SU-DHL-6 (cell line): ENCODE measurements at regions not wholly inside any gene's neighbourhood (a gene's known extent, or its start where the extent isn't known, plus 50 kb on each side); places are given as distances from the start of the nearest gene placed in this dataset.

ENCODE experiments used
- H2AFZ ChIP-seq: fragments of 200-600 bp; sonication (generic); 2 replicates; pipeline ENCODE4 v1.6.1; 2014; ENCODE audit warnings: low read depth, mild to moderate bottlenecking, moderate library complexity, mixed read lengths, antibody characterized with exemption, low read length; ENCODE audit not compliant: severe bottlenecking
- H3F3A ChIP-seq: fragments of 200-600 bp; shearing (Covaris generic); 2 replicates; pipeline ENCODE4 v1.6.0; 2016; ENCODE audit warnings: antibody characterized with exemption, mild to moderate bottlenecking; ENCODE audit not compliant: insufficient read depth
- H3K27ac ChIP-seq: fragments of 200-600 bp; sonication (generic); 2 replicates; pipeline ENCODE4 v1.5.1; 2016; ENCODE audit warnings: low read depth, mild to moderate bottlenecking, low read length, moderate library complexity, mixed read lengths
- H3K27me3 ChIP-seq: fragments of 200-600 bp; sonication (generic), shearing (Covaris generic); 2 replicates; pipeline ENCODE4 v1.6.0; 2014; ENCODE audit warnings: mild to moderate bottlenecking, low read length
- H3K36me3 ChIP-seq: fragments of 200-600 bp; sonication (generic); 2 replicates; pipeline ENCODE4 v1.6.1; 2014; ENCODE audit warnings: mild to moderate bottlenecking, low read length, mixed read lengths
- H3K4me2 ChIP-seq: fragments of 300-600, 200-600 bp; shearing (Covaris generic), sonication (generic); 2 replicates; pipeline ENCODE4 v1.6.0; 2014; ENCODE audit warnings: low read length, low read depth, mild to moderate bottlenecking; ENCODE audit not compliant: poor library complexity, severe bottlenecking
- H3K4me3 ChIP-seq: fragments of 200-600 bp; sonication (generic); 2 replicates; pipeline ENCODE4 v1.5.1; 2014; ENCODE audit warnings: antibody characterized with exemption, low read length, mild to moderate bottlenecking, mixed read lengths; ENCODE audit not compliant: insufficient read depth, poor library complexity, severe bottlenecking
- H3K79me2 ChIP-seq: fragments of 200-600 bp; sonication (generic); 2 replicates; pipeline ENCODE4 v1.6.1; 2014; ENCODE audit warnings: mild to moderate bottlenecking, low read length, moderate library complexity; ENCODE audit not compliant: insufficient read depth
- H3K9ac ChIP-seq: fragments of 200-600 bp; sonication (generic); 2 replicates; pipeline ENCODE4 v1.7.0; 2014; ENCODE audit warnings: mild to moderate bottlenecking, low read length
- H3K9me2 ChIP-seq: fragments of 200-600 bp; sonication (generic); replicated peaks from 2 replicates; pipeline ENCODE4 v1.6.1; 2014; ENCODE audit warnings: low read length; ENCODE audit not compliant: insufficient read depth
- H3K9me3 ChIP-seq: fragments of 200-600 bp; sonication (generic); 2 replicates; pipeline ENCODE4 v1.6.1; 2014; ENCODE audit warnings: low read length, mixed read lengths; ENCODE audit not compliant: insufficient read depth
- H4K20me1 ChIP-seq: fragments of 200-600 bp; sonication (generic); 2 replicates; pipeline ENCODE4 v1.6.1; 2014; ENCODE audit warnings: low read depth, mild to moderate bottlenecking, antibody characterized with exemption, low read length, moderate library complexity, mixed read lengths
- CTCF ChIP-seq: fragments of 200-600 bp; sonication (generic); IDR thresholded peaks from one replicate; pipeline ENCODE4 v1.5.1; 2017; ENCODE audit warnings: antibody characterized with exemption, mild to moderate bottlenecking, low read length, moderate library complexity; ENCODE audit not compliant: insufficient read depth, poor library complexity, severe bottlenecking
- EZH2phosphoT487 ChIP-seq: fragments of 200-600 bp; sonication (generic), shearing (Covaris generic); conservative IDR thresholded peaks from 2 replicates; pipeline ENCODE4 v1.6.1; 2018; ENCODE audit warnings: mild to moderate bottlenecking, antibody characterized with exemption, low read length, moderate library complexity, mixed read lengths

GRCh38 chr6:56393615-56394612 is 146.5 kb upstream of the COL21A1 start:
- Histone ChIP-seq H3K4me2 (no peak overlapping the region), H3K36me3 (no peaks in the 10 kb centered on the region), H3K27ac (no peak overlapping the region), H3K9ac (no peak overlapping the region), H3K9me3 (no peaks in the 10 kb centered on the region), H4K20me1 (no peaks in the 10 kb centered on the region), H3K27me3 (no peaks in the 10 kb centered on the region), H3K79me2 (no peaks in the 10 kb centered on the region), H2AFZ (no peak overlapping the region), H3K9me2 (no peaks in the 10 kb centered on the region), H3F3A (no peaks in the 10 kb centered on the region), H3K4me3 (no peak overlapping the region)
- TF ChIP-seq CTCF (no peak), EZH2phosphoT487 (no peak)

GRCh38 chr6:56388415-56388755 is 141.0 kb upstream of the COL21A1 start:
- no peak overlapping the region for H3K4me2 ChIP-seq
- H3K9ac ChIP-seq, result no peak overlapping the region
- no peak for TF ChIP-seq CTCF
- no peak for TF ChIP-seq EZH2phosphoT487

GRCh38 chr6:56387621-56388414 is 140.4 kb upstream of the COL21A1 start:
- H3K9me2 ChIP-seq, result no peaks in the 10 kb centered on the region
- no peaks in the 10 kb centered on the region for H3F3A ChIP-seq
- TF ChIP-seq EZH2phosphoT487 (no peak), CTCF (no peak)
- no peak overlapping the region for H3K4me2 ChIP-seq
- no peak overlapping the region for H3K27ac ChIP-seq
- H3K9me3 ChIP-seq, result no peaks in the 10 kb centered on the region
- no peak overlapping the region for H3K4me3 ChIP-seq
- H4K20me1 ChIP-seq, result no peaks in the 10 kb centered on the region
- H3K79me2 ChIP-seq, result no peaks in the 10 kb centered on the region
- H3K36me3 ChIP-seq, result no peaks in the 10 kb centered on the region
- H2AFZ ChIP-seq, result no peak overlapping the region
- no peaks in the 10 kb centered on the region for H3K27me3 ChIP-seq
- no peak overlapping the region for H3K9ac ChIP-seq

More at GRCh38 chr6:56388415-56388755, 141.0 kb upstream of the COL21A1 start:
- H3K79me2 ChIP-seq, result no peaks in the 10 kb centered on the region
- H3K9me3 ChIP-seq, result no peaks in the 10 kb centered on the region
- no peak overlapping the region for H3K4me3 ChIP-seq
- H4K20me1 ChIP-seq, result no peaks in the 10 kb centered on the region
- no peaks in the 10 kb centered on the region for H3K9me2 ChIP-seq
- H3F3A ChIP-seq, result no peaks in the 10 kb centered on the region
- H3K27me3 ChIP-seq, result no peaks in the 10 kb centered on the region
- H2AFZ ChIP-seq, result no peak overlapping the region
- H3K27ac ChIP-seq, result no peak overlapping the region
- no peaks in the 10 kb centered on the region for H3K36me3 ChIP-seq
